WTC11 (cell line): ENCODE measurements at regions not wholly inside any gene's neighbourhood (a gene's known extent, or its start where the extent isn't known, plus 50 kb on each side); places are given as distances from the start of the nearest gene placed in this dataset.

Experiments
- ATAC-seq: fragments of 200-7000 bp; cut with Tn5 transposase; 2 replicates; pipeline ENCODE4 v1.10.0; 2021; ENCODE audit warnings: mild to moderate bottlenecking, moderate library complexity
- CTCF ChIA-PET: fragments of 300-600 bp; sonication (Branson Sonifier 250); formaldehyde crosslinking; loops from one replicate; lab custom pipeline; 2021; ENCODE audit warnings: antibody characterized with exemption; lab: Charles Lee
- POLR2A ChIA-PET: fragments of 350-600 bp; sonication (Branson Sonifier 250); formaldehyde crosslinking; loops from one replicate; lab custom pipeline; 2021; ENCODE audit warnings: antibody characterized with exemption; lab: Charles Lee
- DNase-seq: peaks from one replicate; pipeline ENCODE4 v3.0.0; 2021; ENCODE audit warnings: low spot score
- H3K27ac Mint-ChIP-seq: 2 replicates; pipeline ENCODE4 v1.8.0; 2021; ENCODE audit warnings: mixed read lengths
- H3K27me3 Mint-ChIP-seq: 2 replicates; pipeline ENCODE4 v1.8.0; 2021; ENCODE audit warnings: low read depth, mild to moderate bottlenecking, moderate library complexity, mixed read lengths
- H3K36me3 Mint-ChIP-seq: 2 replicates; pipeline ENCODE4 v1.8.0; 2021; ENCODE audit warnings: mixed read lengths
- H3K4me1 Mint-ChIP-seq: 2 replicates; pipeline ENCODE4 v1.8.0; 2022; ENCODE audit warnings: mixed read lengths
- H3K4me3 Mint-ChIP-seq: 2 replicates; pipeline ENCODE4 v1.8.0; 2021; ENCODE audit warnings: mild to moderate bottlenecking, moderate library complexity, mixed read lengths
- H3K9me3 Mint-ChIP-seq: 2 replicates; pipeline ENCODE4 v1.8.0; 2021; ENCODE audit warnings: mixed read lengths
- ATF3 ChIP-seq: sonication (generic); formaldehyde crosslinking; conservative IDR thresholded peaks from 2 replicates; pipeline ENCODE4 v1.8.1; 2022; ENCODE audit warnings: mild to moderate bottlenecking, missing genetic modification reagents
- CREM ChIP-seq: sonication (generic); formaldehyde crosslinking; IDR thresholded peaks from 2 replicates; pipeline ENCODE4 v1.8.1; 2022; ENCODE audit warnings: mild to moderate bottlenecking, missing genetic modification reagents, moderate library complexity
- ELF4 ChIP-seq: sonication (generic); formaldehyde crosslinking; IDR thresholded peaks from 2 replicates; pipeline ENCODE4 v1.8.1; 2022; ENCODE audit warnings: low read depth, mild to moderate bottlenecking, moderate library complexity, missing genetic modification reagents
- ERG ChIP-seq: fragments of 250-450 bp; sonication (Bioruptor Pico); IDR thresholded peaks from 2 replicates; pipeline ENCODE4 v1.8.0; 2021; ENCODE audit warnings: mild to moderate bottlenecking
- ETV6 ChIP-seq: sonication (generic); formaldehyde crosslinking; IDR thresholded peaks from 2 replicates; pipeline ENCODE4 v1.8.1; 2022; ENCODE audit warnings: mild to moderate bottlenecking, missing genetic modification reagents
- GTF2I ChIP-seq: fragments of 250-450 bp; sonication (Bioruptor Pico); conservative IDR thresholded peaks from 2 replicates; pipeline ENCODE4 v1.4.0; 2021; ENCODE audit warnings: mild to moderate bottlenecking
- HMGA2 ChIP-seq: fragments of 250-450 bp; sonication (Bioruptor Pico); IDR thresholded peaks from 2 replicates; pipeline ENCODE4 v1.4.0; 2021; ENCODE audit warnings: mild to moderate bottlenecking, moderate library complexity
- KAT7 ChIP-seq: sonication (generic); formaldehyde crosslinking; IDR thresholded peaks from 2 replicates; pipeline ENCODE4 v1.8.1; 2023; ENCODE audit warnings: missing genetic modification reagents, mild to moderate bottlenecking, borderline replicate concordance
- MAX ChIP-seq: sonication (generic); formaldehyde crosslinking; IDR thresholded peaks from 2 replicates; pipeline ENCODE4 v1.8.0; 2022; ENCODE audit warnings: mild to moderate bottlenecking, missing genetic modification reagents
- NR2C2 ChIP-seq: sonication (generic); formaldehyde crosslinking; IDR thresholded peaks from 2 replicates; pipeline ENCODE4 v1.8.0; 2022; ENCODE audit warnings: mild to moderate bottlenecking, missing genetic modification reagents
- NR3C1 ChIP-seq: sonication (generic); formaldehyde crosslinking; conservative IDR thresholded peaks from 2 replicates; pipeline ENCODE4 v1.8.1; 2023; ENCODE audit warnings: low read depth, mild to moderate bottlenecking, missing genetic modification reagents
- PREB ChIP-seq: sonication (generic); formaldehyde crosslinking; IDR thresholded peaks from 2 replicates; pipeline ENCODE4 v1.8.1; 2022; ENCODE audit warnings: mild to moderate bottlenecking, missing genetic modification reagents, moderate library complexity, borderline replicate concordance
- TCF7 ChIP-seq: sonication (generic); formaldehyde crosslinking; IDR thresholded peaks from 2 replicates; pipeline ENCODE4 v1.8.0; 2022; ENCODE audit warnings: mild to moderate bottlenecking, low read depth, missing genetic modification reagents, moderate library complexity
- TEAD4 ChIP-seq: sonication (generic); formaldehyde crosslinking; IDR thresholded peaks from 2 replicates; pipeline ENCODE4 v1.8.0; 2022; ENCODE audit warnings: mild to moderate bottlenecking, missing genetic modification reagents
- TP53 ChIP-seq: sonication (generic); formaldehyde crosslinking; IDR thresholded peaks from 2 replicates; pipeline ENCODE4 v1.8.1; 2023; ENCODE audit warnings: mild to moderate bottlenecking, missing genetic modification reagents
- ZBTB21 ChIP-seq: sonication (generic); formaldehyde crosslinking; IDR thresholded peaks from 2 replicates; pipeline ENCODE4 v1.8.1; 2023; ENCODE audit warnings: mild to moderate bottlenecking, missing genetic modification reagents, borderline replicate concordance
- ZBTB43 ChIP-seq: sonication (generic); formaldehyde crosslinking; IDR thresholded peaks from 2 replicates; pipeline ENCODE4 v1.8.1; 2023; ENCODE audit warnings: mild to moderate bottlenecking, missing genetic modification reagents
- ZNF423 ChIP-seq: fragments of 250-450 bp; sonication (Bioruptor Pico); IDR thresholded peaks from 2 replicates; pipeline ENCODE4 v2.1.2; 2022; ENCODE audit warnings: mild to moderate bottlenecking, moderate library complexity
- TF ChIP-seq, protein P1 (sequence below): fragments of 250-450 bp; sonication (Bioruptor Pico); IDR thresholded peaks from 2 replicates; pipeline ENCODE4 v1.9.0; 2021; ENCODE audit warnings: mild to moderate bottlenecking

GRCh38 chr5:4383102-4383501 is 757.0 kb upstream of the ADAMTS16 start:
- ChIA-PET CTCF (no interaction called here), POLR2A (no interaction called here)
- Mint-ChIP-seq H3K4me3 (no peak overlapping the region), H3K27me3 (no peaks in the 10 kb centered on the region), H3K36me3 (no peaks in the 10 kb centered on the region), H3K9me3 (peaks cover 4% of the 10 kb centered on the region), H3K27ac (no peak overlapping the region), H3K4me1 (no peaks in the 10 kb centered on the region)
- DNase-seq (no peak), ATAC-seq (no peak)
- TF ChIP-seq PREB (CRISPR knock-in tag) (no peak), ELF4 (CRISPR knock-in tag) (no peak), TCF7 (CRISPR knock-in tag) (no peak), ERG (no peak), HMGA2 (CRISPR knock-in tag) (no peak), NR2C2 (CRISPR knock-in tag) (no peak)

DNA sequence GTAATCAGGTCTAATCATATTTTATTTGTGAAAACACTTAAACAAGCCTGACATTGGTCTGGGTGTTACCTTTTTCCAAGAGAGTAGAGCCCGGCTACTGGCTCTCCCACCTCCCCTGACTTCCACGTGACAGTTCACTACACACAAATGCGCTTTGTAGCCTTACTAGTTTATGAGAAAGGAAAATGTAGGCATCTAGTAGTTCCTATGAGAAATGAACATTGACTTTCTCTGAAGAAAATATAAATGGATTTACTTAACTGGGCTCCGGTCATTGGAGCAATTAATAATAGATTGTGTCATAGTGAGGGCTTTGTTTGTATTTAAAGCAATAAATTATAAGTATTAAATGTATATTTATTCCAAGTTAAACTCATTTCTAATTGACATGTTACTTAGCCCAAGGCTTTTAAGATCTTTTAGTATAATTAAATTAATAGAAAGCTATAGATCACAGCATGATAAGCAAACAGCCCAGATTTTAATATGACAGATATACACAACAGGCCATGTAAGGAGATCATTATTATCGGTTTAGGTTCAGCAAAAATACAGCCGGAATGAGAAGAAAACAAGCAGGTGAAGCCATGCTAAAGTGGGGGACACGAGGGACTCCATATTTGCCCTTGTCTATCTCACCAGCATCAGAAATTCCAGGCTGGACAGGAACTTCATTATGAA is 756.5 kb upstream of the ADAMTS16 start:
- CTCF ChIA-PET: no interaction called here
- Mint-ChIP-seq H3K4me1 (no peaks in the 10 kb centered on the region), H3K36me3 (no peaks in the 10 kb centered on the region)
- DNase-seq: no peak
- TF ChIP-seq ZBTB21 (no peak), CREM (CRISPR knock-in tag) (no peak), TP53 (CRISPR knock-in tag) (no peak), MAX (CRISPR knock-in tag) (no peak), KAT7 (CRISPR knock-in tag) (no peak), ZBTB43 (no peak), NR3C1 (CRISPR knock-in tag) (no peak), ETV6 (CRISPR knock-in tag) (no peak), TEAD4 (CRISPR knock-in tag) (no peak), ATF3 (CRISPR knock-in tag) (no peak)
- TF ChIP-seq, all 79 proteins: peak for 0
- ATAC-seq: no peak
- Mint-ChIP-seq H3K4me3 (no peak overlapping the region), H3K27me3 (no peaks in the 10 kb centered on the region), H3K9me3 (peaks cover 5% of the 10 kb centered on the region), H3K27ac (no peak overlapping the region)
- POLR2A ChIA-PET: no interaction called here

- TF ChIP-seq, protein P1, sequence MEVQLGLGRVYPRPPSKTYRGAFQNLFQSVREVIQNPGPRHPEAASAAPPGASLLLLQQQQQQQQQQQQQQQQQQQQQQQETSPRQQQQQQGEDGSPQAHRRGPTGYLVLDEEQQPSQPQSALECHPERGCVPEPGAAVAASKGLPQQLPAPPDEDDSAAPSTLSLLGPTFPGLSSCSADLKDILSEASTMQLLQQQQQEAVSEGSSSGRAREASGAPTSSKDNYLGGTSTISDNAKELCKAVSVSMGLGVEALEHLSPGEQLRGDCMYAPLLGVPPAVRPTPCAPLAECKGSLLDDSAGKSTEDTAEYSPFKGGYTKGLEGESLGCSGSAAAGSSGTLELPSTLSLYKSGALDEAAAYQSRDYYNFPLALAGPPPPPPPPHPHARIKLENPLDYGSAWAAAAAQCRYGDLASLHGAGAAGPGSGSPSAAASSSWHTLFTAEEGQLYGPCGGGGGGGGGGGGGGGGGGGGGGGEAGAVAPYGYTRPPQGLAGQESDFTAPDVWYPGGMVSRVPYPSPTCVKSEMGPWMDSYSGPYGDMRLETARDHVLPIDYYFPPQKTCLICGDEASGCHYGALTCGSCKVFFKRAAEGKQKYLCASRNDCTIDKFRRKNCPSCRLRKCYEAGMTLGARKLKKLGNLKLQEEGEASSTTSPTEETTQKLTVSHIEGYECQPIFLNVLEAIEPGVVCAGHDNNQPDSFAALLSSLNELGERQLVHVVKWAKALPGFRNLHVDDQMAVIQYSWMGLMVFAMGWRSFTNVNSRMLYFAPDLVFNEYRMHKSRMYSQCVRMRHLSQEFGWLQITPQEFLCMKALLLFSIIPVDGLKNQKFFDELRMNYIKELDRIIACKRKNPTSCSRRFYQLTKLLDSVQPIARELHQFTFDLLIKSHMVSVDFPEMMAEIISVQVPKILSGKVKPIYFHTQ (CRISPR knock-in tag): no peak
- TF ChIP-seq GTF2I (CRISPR knock-in tag) (no peak), ZNF423 (CRISPR knock-in tag) (no peak), ELF4 (CRISPR knock-in tag) (no peak), TP53 (CRISPR knock-in tag) (no peak)
- POLR2A ChIA-PET: no interaction called here
- Mint-ChIP-seq H3K27ac (no peak overlapping the region), H3K4me3 (no peak overlapping the region), H3K27me3 (no peaks in the 10 kb centered on the region), H3K9me3 (peaks cover 10% of the 10 kb centered on the region), H3K4me1 (no peaks in the 10 kb centered on the region), H3K36me3 (no peaks in the 10 kb centered on the region)
- ATAC-seq (no peak), DNase-seq (no peak)
- CTCF ChIA-PET: no interaction called here
Measured at GRCh38 chr5:4384649-4385048, 755.5 kb upstream of the ADAMTS16 start.
